ENCODE measurements at regions not wholly inside any gene's neighbourhood (a gene's known extent, or its start where the extent isn't known, plus 50 kb on each side); places are given as distances from the start of the nearest gene placed in this dataset.

DNA sequence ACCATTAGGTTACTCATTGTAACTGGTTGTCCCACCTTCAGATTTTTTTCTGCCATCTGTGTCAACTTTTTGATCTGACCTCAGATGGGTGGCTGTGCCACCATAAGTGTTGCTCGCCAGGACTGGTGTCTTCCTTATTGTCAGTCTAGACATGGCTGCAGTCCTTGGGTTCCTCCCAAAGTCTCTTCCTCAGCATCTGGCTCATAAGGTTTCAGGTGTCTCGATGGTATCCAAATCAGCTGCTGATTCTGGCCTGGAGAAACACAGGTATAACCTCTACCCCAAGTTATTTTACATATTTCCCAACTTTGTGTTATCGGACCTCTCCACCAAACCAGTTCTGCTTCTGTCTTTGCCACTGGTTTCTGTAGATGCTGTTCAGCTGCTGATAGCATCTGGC is 158.5 kb downstream of the ZNF518B start:
- no peak for DNase-seq
- no peaks in the 10 kb centered on the region for H3K9me3 ChIP-seq
- no peaks in the 10 kb centered on the region for H3K36me3 ChIP-seq
- H3K4me1 ChIP-seq (ENCODE audit: insufficient read depth) = no peaks in the 10 kb centered on the region
- no peak overlapping the region for H3K4me3 ChIP-seq
- WGBS, 3 donors = 83 to 88% (median 84%) methylated on average over 3 of the region's 3 CpGs
- no peaks in the 10 kb centered on the region for H3K27me3 ChIP-seq
- TF ChIP-seq POLR2A (IDR thresholded peaks at IDR 0.05) = no peak
- no peak for TF ChIP-seq EP300 (IDR thresholded peaks at IDR 0.05)
- no peak for TF ChIP-seq CTCF (IDR thresholded peaks at IDR 0.05)
- H3K27ac ChIP-seq = no peak overlapping the region
- intact Hi-C loops (cut with DNase I) = no loop called here

DNA sequence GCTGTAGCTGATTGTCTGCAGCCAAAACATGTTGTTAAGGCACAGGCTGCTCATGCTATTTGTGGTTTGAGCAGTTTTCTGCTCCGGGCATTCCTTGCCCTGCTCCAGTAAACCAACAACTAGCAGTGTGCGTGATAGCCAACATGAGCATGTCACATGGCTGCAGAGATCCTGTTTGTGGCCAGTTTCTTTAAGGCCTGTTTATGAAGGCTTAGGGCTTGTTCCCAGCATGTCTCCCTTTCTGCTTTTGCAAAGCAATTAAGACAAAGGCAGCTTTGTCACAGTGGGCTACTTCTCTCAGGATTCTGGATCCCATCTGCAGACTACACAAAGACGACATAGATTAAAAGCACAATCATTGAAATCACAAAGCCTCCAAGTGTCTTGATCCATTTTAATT is 160.5 kb downstream of the ZNF518B start:
- WGBS, 3 donors = 38 to 47% (median 45%) methylated on average over 3 of the region's 3 CpGs
- no peaks in the 10 kb centered on the region for H3K9me3 ChIP-seq
- no peak overlapping the region for H3K27ac ChIP-seq
- intact Hi-C loops (cut with DNase I) = no loop called here
- TF ChIP-seq POLR2A (IDR thresholded peaks at IDR 0.05) = no peak
- no peak for TF ChIP-seq CTCF (IDR thresholded peaks at IDR 0.05)
- TF ChIP-seq EP300 (IDR thresholded peaks at IDR 0.05) = no peak
- H3K4me1 ChIP-seq (ENCODE audit: insufficient read depth) = no peaks in the 10 kb centered on the region
- H3K27me3 ChIP-seq = no peaks in the 10 kb centered on the region
- DNase-seq = no peak
- H3K36me3 ChIP-seq = no peaks in the 10 kb centered on the region
- no peak overlapping the region for H3K4me3 ChIP-seq

GRCh38 chr4:10295301-10295700 is 161.9 kb downstream of the ZNF518B start:
- Histone ChIP-seq H3K27me3 (no peaks in the 10 kb centered on the region), H3K4me3 (no peak overlapping the region), H3K9me3 (no peaks in the 10 kb centered on the region), H3K27ac (no peak overlapping the region), H3K36me3 (no peaks in the 10 kb centered on the region), H3K4me1 (ENCODE audit: insufficient read depth) (no peaks in the 10 kb centered on the region)
- intact Hi-C loops (cut with DNase I) = no loop called here
- TF ChIP-seq EP300 (IDR thresholded peaks at IDR 0.05) (no peak), CTCF (IDR thresholded peaks at IDR 0.05) (no peak), POLR2A (IDR thresholded peaks at IDR 0.05) (no peak)
- no peak for DNase-seq
- 73 to 78% (median 74%) methylated on average over 3 of the region's 3 CpGs for WGBS, 3 donors

GRCh38 chr4:10289538-10289906 is 167.7 kb downstream of the ZNF518B start:
- DNase-seq = no peak
- intact Hi-C loops (cut with DNase I) = no loop called here
- Histone ChIP-seq H3K27me3 (no peaks in the 10 kb centered on the region), H3K4me1 (ENCODE audit: insufficient read depth) (no peaks in the 10 kb centered on the region), H3K9me3 (no peaks in the 10 kb centered on the region), H3K36me3 (no peaks in the 10 kb centered on the region), H3K4me3 (no peak overlapping the region), H3K27ac (no peak overlapping the region)
- WGBS, 3 donors = 55 to 78% (median 67%) methylated on average over 2 of the region's 2 CpGs
- TF ChIP-seq CTCF (IDR thresholded peaks at IDR 0.05) (no peak), POLR2A (IDR thresholded peaks at IDR 0.05) (no peak), EP300 (IDR thresholded peaks at IDR 0.05) (no peak)

Data from ovary (tissue), 7 donors.